GM23338 (cell line): ENCODE measurements at regions not wholly inside any gene's neighbourhood (a gene's known extent, or its start where the extent isn't known, plus 50 kb on each side); places are given as distances from the start of the nearest gene placed in this dataset.

Experiments used
- ATAC-seq: fragments of 200-7000 bp; cut with Tn5 transposase; 3 replicates; pipeline ENCODE4 v1.9.1; 2020
- DNase-seq: peaks from one replicate; pipeline ENCODE4 v3.0.0-alpha.2; 2015; ENCODE audit warnings: low spot score
- H2AFZ ChIP-seq: fragments of 200-600 bp; sonication (generic); 2 replicates; pipeline ENCODE4 v1.8.0; 2016; ENCODE audit warnings: antibody characterized with exemption, mild to moderate bottlenecking, moderate library complexity
- H3F3A ChIP-seq: fragments of 200-600 bp; sonication (generic); replicated peaks from 2 replicates; pipeline ENCODE4 v1.8.0; 2017; ENCODE audit warnings: antibody characterized with exemption, mixed run types, low read depth
- H3K27ac ChIP-seq: fragments of 200-600 bp; sonication (generic); 2 replicates; pipeline ENCODE4 v1.6.1; 2016; ENCODE audit warnings: low read depth
- H3K27me3 ChIP-seq: fragments of 200-600 bp; sonication (generic); 2 replicates; pipeline ENCODE4 v1.8.0; 2016; ENCODE audit warnings: mild to moderate bottlenecking, mixed run types, moderate library complexity; ENCODE audit not compliant: insufficient read depth
- H3K36me3 ChIP-seq: fragments of 200-600 bp; sonication (generic); 2 replicates; pipeline ENCODE4 v1.8.0; 2016; ENCODE audit warnings: mild to moderate bottlenecking; ENCODE audit not compliant: insufficient read depth
- H3K4me1 ChIP-seq: fragments of 200-600 bp; sonication (generic); 2 replicates; pipeline ENCODE4 v1.8.0; 2016; ENCODE audit warnings: mild to moderate bottlenecking, moderate library complexity; ENCODE audit not compliant: insufficient read depth
- H3K4me2 ChIP-seq: fragments of 200-600 bp; sonication (generic); 2 replicates; pipeline ENCODE4 v1.7.1; 2017; ENCODE audit warnings: mixed run types
- H3K4me3 ChIP-seq: fragments of 200-600 bp; sonication (generic); 2 replicates; pipeline ENCODE4 v1.6.1; 2016; ENCODE audit warnings: mixed run types
- H3K79me2 ChIP-seq: fragments of 200-600 bp; sonication (generic); replicated peaks from 2 replicates; pipeline ENCODE4 v1.8.0; 2017; ENCODE audit warnings: mild to moderate bottlenecking; ENCODE audit not compliant: insufficient read depth
- H3K9me2 ChIP-seq: fragments of 200-600 bp; sonication (generic); 2 replicates; pipeline ENCODE4 v1.8.0; 2017; ENCODE audit not compliant: insufficient read depth
- H4K20me1 ChIP-seq: fragments of 200-600 bp; sonication (generic); replicated peaks from 2 replicates; pipeline ENCODE4 v1.8.0; 2017; ENCODE audit warnings: mild to moderate bottlenecking; ENCODE audit not compliant: insufficient read depth
- H3K27ac Mint-ChIP-seq: 2 replicates; pipeline ENCODE4 v1.8.0; 2020; ENCODE audit warnings: inconsistent platforms, mild to moderate bottlenecking, moderate library complexity, mixed read lengths
- H3K27me3 Mint-ChIP-seq: 3 replicates; pipeline ENCODE4 v1.8.0; 2022; ENCODE audit warnings: low read depth, mild to moderate bottlenecking, moderate library complexity, mixed read lengths, inconsistent platforms; ENCODE audit not compliant: insufficient read depth, poor library complexity
- H3K36me3 Mint-ChIP-seq: 3 replicates; pipeline ENCODE4 v1.8.0; 2021; ENCODE audit warnings: low read depth, mild to moderate bottlenecking, inconsistent platforms, moderate library complexity, mixed read lengths
- H3K4me1 Mint-ChIP-seq: 3 replicates; pipeline ENCODE4 v1.8.0; 2020; ENCODE audit warnings: mild to moderate bottlenecking, inconsistent platforms, mixed read lengths
- H3K4me3 Mint-ChIP-seq: 3 replicates; pipeline ENCODE4 v1.8.0; 2021; ENCODE audit warnings: moderate library complexity, mild to moderate bottlenecking, inconsistent platforms, mixed read lengths
- H3K9me3 Mint-ChIP-seq: 3 replicates; pipeline ENCODE4 v1.8.0; 2020; ENCODE audit warnings: moderate library complexity, mild to moderate bottlenecking, inconsistent platforms, mixed read lengths
- CREB1 ChIP-seq: fragments of 250-450 bp; sonication (Bioruptor Pico); IDR thresholded peaks from 2 replicates; pipeline ENCODE4 v1.5.0; 2020; ENCODE audit warnings: low read depth, mild to moderate bottlenecking, moderate library complexity
- CTCF ChIP-seq, 2 experiments: fragments of 200-600 bp in 1 of 2; sonication (generic) in 1 of 2; conservative IDR thresholded peaks; 2 replicates each; pipeline versions ENCODE4 v1.5.1 to v1.6.1; 2016 to 2017; ENCODE audit warnings: antibody characterized with exemption in 2 of 2, low read depth in 2 of 2, mild to moderate bottlenecking in 2 of 2, moderate library complexity in 1 of 2
- ETS1 ChIP-seq: IDR thresholded peaks from 2 replicates; pipeline ENCODE4 v1.6.1; 2016; ENCODE audit warnings: antibody characterized with exemption
- EZH2phosphoT487 ChIP-seq: fragments of 200-600 bp; sonication (generic); IDR thresholded peaks from one replicate; pipeline ENCODE4 v1.8.1; 2018; ENCODE audit warnings: antibody characterized with exemption; ENCODE audit not compliant: unreplicated experiment
- JUNB ChIP-seq: IDR thresholded peaks from one replicate; pipeline ENCODE4 v1.6.1; 2016; ENCODE audit warnings: antibody characterized with exemption; ENCODE audit not compliant: unreplicated experiment
- POLR2AphosphoS5 ChIP-seq: IDR thresholded peaks from 2 replicates; pipeline ENCODE4 v1.6.1; 2016; ENCODE audit warnings: antibody characterized with exemption, low read depth
- REST ChIP-seq: IDR thresholded peaks from one replicate; pipeline ENCODE4 v1.6.1; 2018; ENCODE audit warnings: antibody characterized with exemption; ENCODE audit not compliant: unreplicated experiment
- ZNF114 ChIP-seq: fragments of 250-450 bp; sonication (Bioruptor Pico); IDR thresholded peaks from 2 replicates; pipeline ENCODE4 v1.5.0; 2020; ENCODE audit warnings: mild to moderate bottlenecking, moderate library complexity
- ZNF331 ChIP-seq: fragments of 250-450 bp; sonication (Bioruptor Pico); IDR thresholded peaks from 2 replicates; pipeline ENCODE4 v1.5.0; 2020; ENCODE audit warnings: low read depth, mild to moderate bottlenecking, moderate library complexity
- ZNF462 ChIP-seq: fragments of 250-450 bp; sonication (Bioruptor Pico); IDR thresholded peaks from 2 replicates; pipeline ENCODE4 v1.5.0; 2020; ENCODE audit warnings: mild to moderate bottlenecking, moderate library complexity

- TF ChIP-seq ZNF462 (CRISPR knock-in tag) = no peak
- TF ChIP-seq ZNF114 (CRISPR knock-in tag) = no peak
- no peak for TF ChIP-seq ZNF331
These were observed 140.9 kb downstream of the AQP9 start (continued) for GRCh38 chr15:58279106-58279505.

GRCh38 chr15:58279654-58280053 lies 141.5 kb downstream of the AQP9 start:
- H3K79me2 ChIP-seq = no peaks in the 10 kb centered on the region
- no peak for TF ChIP-seq ETS1
- no peak for TF ChIP-seq POLR2AphosphoS5
- no peak for TF ChIP-seq ZNF331
- no peak for TF ChIP-seq CREB1 (CRISPR knock-in tag)
- no peak for TF ChIP-seq EZH2phosphoT487
- no peak for TF ChIP-seq ZNF114 (CRISPR knock-in tag)
- TF ChIP-seq REST = no peak
- TF ChIP-seq CTCF (conservative IDR thresholded peaks at IDR 0.05; ENCODE audit: low read depth in 2 of 2) = no peak
- TF ChIP-seq JUNB = no peak
- Mint-ChIP-seq H3K4me3 (no peak overlapping the region), H3K27ac (no peak overlapping the region), H3K9me3 (no peaks in the 10 kb centered on the region), H3K27me3 (peaks cover 1% of the 10 kb centered on the region), H3K36me3 (no peaks in the 10 kb centered on the region), H3K4me1 (peaks cover 15% of the 10 kb centered on the region)
- H3K9me2 ChIP-seq = no peaks in the 10 kb centered on the region
- H4K20me1 ChIP-seq = no peaks in the 10 kb centered on the region
- no peak for DNase-seq
- no peaks in the 10 kb centered on the region for H3K4me1 ChIP-seq
- no peaks in the 10 kb centered on the region for H3F3A ChIP-seq
- peak overlapping the region; percentile 88 for H2AFZ ChIP-seq
- ATAC-seq = no peak
- no peak overlapping the region for H3K27ac ChIP-seq
- no peaks in the 10 kb centered on the region for H3K36me3 ChIP-seq
- H3K4me2 ChIP-seq = no peak overlapping the region
- H3K4me3 ChIP-seq = no peak overlapping the region
- no peaks in the 10 kb centered on the region for H3K27me3 ChIP-seq
